ENCODE measurements at regions not wholly inside any gene's neighbourhood (a gene's known extent, or its start where the extent isn't known, plus 50 kb on each side); places are given as distances from the start of the nearest gene placed in this dataset.
A peak's percentile ranks its signal among the peaks of the same experiment; 100 is the strongest.

DNA sequence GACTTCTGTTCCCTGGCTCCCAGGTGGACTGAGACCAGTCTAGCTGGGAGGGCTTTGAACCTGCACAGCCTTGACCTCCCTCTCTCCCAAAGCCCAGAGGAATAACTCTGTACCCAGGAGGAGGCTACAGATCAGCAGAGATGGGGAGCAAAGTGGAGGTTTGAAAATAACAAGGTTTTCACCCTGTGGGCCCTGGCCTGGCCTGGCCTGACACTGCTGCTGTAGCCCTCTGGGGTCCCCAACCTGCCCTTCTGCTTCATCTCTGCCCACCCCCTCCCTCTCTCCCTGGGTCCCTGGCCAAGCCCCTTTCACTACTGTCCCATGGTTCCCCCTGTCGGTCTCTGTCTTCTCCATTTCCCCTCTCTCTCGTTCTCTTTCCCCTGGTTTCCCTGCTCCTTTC lies 225.2 kb downstream of the BUD13 start:
- Histone ChIP-seq H3K36me3 (no peaks in the 10 kb centered on the region), H3K27ac (no peak overlapping the region), H3K27me3 (peaks cover 5% of the 10 kb centered on the region), H3K4me1 (no peaks in the 10 kb centered on the region), H3K4me3 (no peak overlapping the region), H3K9me3 (no peaks in the 10 kb centered on the region)
- TF ChIP-seq EP300 (IDR thresholded peaks at IDR 0.05) = no peak
- TF ChIP-seq, protein P1, sequence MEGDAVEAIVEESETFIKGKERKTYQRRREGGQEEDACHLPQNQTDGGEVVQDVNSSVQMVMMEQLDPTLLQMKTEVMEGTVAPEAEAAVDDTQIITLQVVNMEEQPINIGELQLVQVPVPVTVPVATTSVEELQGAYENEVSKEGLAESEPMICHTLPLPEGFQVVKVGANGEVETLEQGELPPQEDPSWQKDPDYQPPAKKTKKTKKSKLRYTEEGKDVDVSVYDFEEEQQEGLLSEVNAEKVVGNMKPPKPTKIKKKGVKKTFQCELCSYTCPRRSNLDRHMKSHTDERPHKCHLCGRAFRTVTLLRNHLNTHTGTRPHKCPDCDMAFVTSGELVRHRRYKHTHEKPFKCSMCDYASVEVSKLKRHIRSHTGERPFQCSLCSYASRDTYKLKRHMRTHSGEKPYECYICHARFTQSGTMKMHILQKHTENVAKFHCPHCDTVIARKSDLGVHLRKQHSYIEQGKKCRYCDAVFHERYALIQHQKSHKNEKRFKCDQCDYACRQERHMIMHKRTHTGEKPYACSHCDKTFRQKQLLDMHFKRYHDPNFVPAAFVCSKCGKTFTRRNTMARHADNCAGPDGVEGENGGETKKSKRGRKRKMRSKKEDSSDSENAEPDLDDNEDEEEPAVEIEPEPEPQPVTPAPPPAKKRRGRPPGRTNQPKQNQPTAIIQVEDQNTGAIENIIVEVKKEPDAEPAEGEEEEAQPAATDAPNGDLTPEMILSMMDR (IDR thresholded peaks at IDR 0.05) = no peak
- no peak for DNase-seq (ENCODE audit: low spot score in 2 of 2)
- 60% methylated on average over 2 of the region's 2 CpGs for WGBS

DNA sequence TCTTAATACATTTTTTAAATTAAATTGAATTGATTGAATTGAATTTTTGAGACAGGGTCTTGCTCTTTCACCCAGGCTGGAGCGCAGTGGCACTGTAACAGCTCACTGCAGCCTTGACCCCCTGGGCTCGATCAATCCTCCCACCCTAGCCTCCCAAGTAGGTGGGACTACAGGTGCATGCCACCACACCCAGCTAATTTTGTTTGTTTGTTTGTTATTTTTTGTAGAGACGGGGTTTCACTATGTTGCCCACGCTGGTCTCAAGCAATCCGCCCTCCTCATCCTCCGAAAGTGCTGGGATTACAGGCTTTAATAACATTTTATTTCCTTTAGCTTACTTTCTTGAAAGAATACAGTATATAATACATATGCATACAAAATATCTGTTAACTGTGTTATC lies 226.9 kb downstream of the BUD13 start:
- Histone ChIP-seq H3K27ac (no peak overlapping the region), H3K36me3 (no peaks in the 10 kb centered on the region), H3K4me1 (no peaks in the 10 kb centered on the region), H3K4me3 (no peak overlapping the region), H3K9me3 (no peaks in the 10 kb centered on the region), H3K27me3 (peaks cover 3% of the 10 kb centered on the region)
- peak in 1 of 2 donors; percentile 50 for DNase-seq (ENCODE audit: low spot score in 2 of 2)
- TF ChIP-seq POLR2A (IDR thresholded peaks at IDR 0.05) = no peak
- WGBS = 91% methylated on average over 6 of the region's 6 CpGs

DNA sequence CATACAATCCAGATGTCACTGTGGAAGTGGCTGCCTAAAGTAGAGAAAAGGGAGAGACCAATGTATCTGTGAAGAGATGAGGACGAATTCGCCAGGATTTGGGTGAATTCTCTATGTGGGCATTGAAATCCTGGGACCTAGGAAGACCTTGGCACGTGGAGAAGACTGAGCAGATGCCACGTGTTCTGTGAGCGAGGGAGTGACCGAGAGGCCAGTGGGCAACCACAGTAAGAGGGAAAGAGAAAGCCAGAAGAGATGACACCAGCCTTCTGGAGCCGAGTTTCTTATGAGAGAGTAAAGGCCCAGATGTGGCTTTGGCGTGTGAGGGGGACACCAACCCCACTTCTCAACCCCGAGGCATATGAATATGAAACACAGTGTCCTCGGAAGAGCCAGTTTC lies 228.1 kb downstream of the BUD13 start:
- no peak overlapping the region for H3K4me3 ChIP-seq
- H3K27me3 ChIP-seq = peaks cover 3% of the 10 kb centered on the region
- DNase-seq (ENCODE audit: low spot score in 2 of 2) = peak; percentile 14 to 60
- WGBS = 86% methylated on average over 10 of the region's 10 CpGs
- H3K36me3 ChIP-seq = no peaks in the 10 kb centered on the region
- no peaks in the 10 kb centered on the region for H3K4me1 ChIP-seq
- H3K27ac ChIP-seq = no peak overlapping the region
- TF ChIP-seq EP300 (IDR thresholded peaks at IDR 0.05) = no peak
- TF ChIP-seq POLR2AphosphoS5 (IDR thresholded peaks at IDR 0.05) = no peak
- no peak for TF ChIP-seq POLR2A (IDR thresholded peaks at IDR 0.05)
- no peaks in the 10 kb centered on the region for H3K9me3 ChIP-seq

DNA sequence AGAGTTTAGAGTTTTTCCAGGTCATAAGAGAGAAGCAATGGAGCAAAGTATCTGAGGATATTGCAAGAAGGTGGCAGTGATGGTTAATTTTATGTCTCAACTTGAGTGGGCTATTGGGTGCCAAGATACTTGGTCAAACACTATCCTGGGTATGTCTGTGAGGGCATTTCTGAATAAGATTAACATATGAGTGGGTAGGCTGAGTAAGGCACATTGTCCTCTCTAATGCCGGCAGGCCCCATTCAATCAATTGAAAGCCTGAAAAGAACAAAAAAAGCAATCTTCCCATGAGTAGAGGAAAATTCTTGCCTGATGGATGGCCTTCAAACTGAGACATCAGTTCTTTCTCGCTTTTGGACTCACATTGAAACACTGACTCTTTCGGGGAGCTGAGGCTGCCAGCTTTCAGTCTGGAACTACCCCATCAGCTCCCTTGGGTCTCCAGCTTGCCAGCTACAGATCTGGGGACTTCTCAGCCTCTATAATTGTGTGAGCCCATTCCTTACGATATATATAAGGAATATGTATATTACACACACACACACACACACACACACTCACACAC lies 228.8 kb downstream of the BUD13 start:
- Histone ChIP-seq H3K27me3 (peaks cover 8% of the 10 kb centered on the region), H3K4me1 (no peaks in the 10 kb centered on the region), H3K36me3 (no peaks in the 10 kb centered on the region), H3K4me3 (no peak overlapping the region), H3K27ac (no peak overlapping the region), H3K9me3 (no peaks in the 10 kb centered on the region)
- peak in 1 of 2 donors; percentile 18 for DNase-seq (ENCODE audit: low spot score in 2 of 2)
- no peak for TF ChIP-seq POLR2A (IDR thresholded peaks at IDR 0.05)
- TF ChIP-seq EP300 (IDR thresholded peaks at IDR 0.05) = no peak
- TF ChIP-seq, protein P1 (IDR thresholded peaks at IDR 0.05) = no peak
- TF ChIP-seq POLR2AphosphoS5 (IDR thresholded peaks at IDR 0.05) = no peak
- WGBS = 93% methylated on average over 4 of the region's 4 CpGs

DNA sequence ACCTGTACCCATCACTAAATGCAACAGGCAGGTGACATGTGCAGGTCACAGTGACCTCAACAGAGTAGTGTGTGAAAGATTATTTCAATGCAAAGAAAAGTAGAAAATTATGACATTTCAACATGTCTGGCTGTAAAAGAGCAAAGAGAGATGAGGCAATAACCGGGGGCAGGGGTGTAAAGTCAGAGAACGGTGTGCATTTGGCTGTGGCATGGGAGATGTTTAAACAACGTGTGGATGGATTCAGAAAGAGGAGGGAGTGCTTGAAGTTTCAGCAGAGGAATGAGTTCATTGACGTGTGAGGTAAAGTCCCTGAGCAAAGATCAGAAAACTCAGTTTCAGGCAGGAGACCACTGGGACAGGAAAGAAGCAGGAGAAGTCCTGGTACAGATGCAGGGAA lies 229.7 kb downstream of the BUD13 start:
- Histone ChIP-seq H3K4me1 (no peaks in the 10 kb centered on the region), H3K27me3 (peaks cover 8% of the 10 kb centered on the region), H3K36me3 (no peaks in the 10 kb centered on the region), H3K9me3 (no peaks in the 10 kb centered on the region), H3K4me3 (no peak overlapping the region), H3K27ac (no peak overlapping the region)
- DNase-seq (ENCODE audit: low spot score in 2 of 2) = peak in 1 of 2 donors; percentile 2
- WGBS = 59% methylated on average over 4 of the region's 4 CpGs
- TF ChIP-seq EP300 (IDR thresholded peaks at IDR 0.05) = no peak
- TF ChIP-seq, protein P1 (IDR thresholded peaks at IDR 0.05) = no peak
- TF ChIP-seq POLR2AphosphoS5 (IDR thresholded peaks at IDR 0.05) = no peak
- no peak for TF ChIP-seq POLR2A (IDR thresholded peaks at IDR 0.05)

DNA sequence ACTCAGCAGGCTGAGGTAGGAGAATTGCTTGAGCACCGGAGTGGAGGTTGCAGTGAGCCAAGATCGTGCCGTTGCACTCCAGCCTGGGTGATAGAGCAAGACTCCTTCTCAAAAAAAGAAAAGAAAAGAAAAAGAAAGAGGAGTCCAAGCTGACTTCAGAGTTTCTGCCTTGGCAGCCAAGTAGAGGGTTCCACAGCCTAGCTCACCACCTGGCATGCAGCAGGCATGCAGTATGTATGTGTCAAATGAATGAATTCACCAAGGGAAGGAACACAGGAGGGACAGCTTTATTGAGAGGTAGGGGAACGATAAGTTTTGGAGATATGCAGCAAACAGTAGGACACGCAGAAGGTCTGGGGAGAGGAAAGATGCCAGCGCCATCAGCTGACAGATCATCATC lies 230.4 kb downstream of the BUD13 start:
- no peak overlapping the region for H3K27ac ChIP-seq
- no peaks in the 10 kb centered on the region for H3K4me1 ChIP-seq
- H3K27me3 ChIP-seq = peaks cover 8% of the 10 kb centered on the region
- no peaks in the 10 kb centered on the region for H3K9me3 ChIP-seq
- WGBS = 86% methylated on average over 6 of the region's 6 CpGs
- no peak overlapping the region for H3K4me3 ChIP-seq
- no peaks in the 10 kb centered on the region for H3K36me3 ChIP-seq
- DNase-seq (ENCODE audit: low spot score in 2 of 2) = peak in 1 of 2 donors; percentile 45
- no peak for TF ChIP-seq POLR2AphosphoS5 (IDR thresholded peaks at IDR 0.05)
- TF ChIP-seq POLR2A (IDR thresholded peaks at IDR 0.05) = no peak
- TF ChIP-seq, protein P1 (IDR thresholded peaks at IDR 0.05) = no peak
- TF ChIP-seq EP300 (IDR thresholded peaks at IDR 0.05) = no peak

All from suprapubic skin (tissue), 4 donors.